ENCODE measurements at regions not wholly inside any gene's neighbourhood (a gene's known extent, or its start where the extent isn't known, plus 50 kb on each side); places are given as distances from the start of the nearest gene placed in this dataset.

GRCh38 chr2:145033438-145033837, 513.5 kb upstream of the ZEB2 start:
- no peak for TF ChIP-seq ZNF462 (CRISPR knock-in tag; IDR thresholded peaks at IDR 0.05)
- TF ChIP-seq, protein P1, sequence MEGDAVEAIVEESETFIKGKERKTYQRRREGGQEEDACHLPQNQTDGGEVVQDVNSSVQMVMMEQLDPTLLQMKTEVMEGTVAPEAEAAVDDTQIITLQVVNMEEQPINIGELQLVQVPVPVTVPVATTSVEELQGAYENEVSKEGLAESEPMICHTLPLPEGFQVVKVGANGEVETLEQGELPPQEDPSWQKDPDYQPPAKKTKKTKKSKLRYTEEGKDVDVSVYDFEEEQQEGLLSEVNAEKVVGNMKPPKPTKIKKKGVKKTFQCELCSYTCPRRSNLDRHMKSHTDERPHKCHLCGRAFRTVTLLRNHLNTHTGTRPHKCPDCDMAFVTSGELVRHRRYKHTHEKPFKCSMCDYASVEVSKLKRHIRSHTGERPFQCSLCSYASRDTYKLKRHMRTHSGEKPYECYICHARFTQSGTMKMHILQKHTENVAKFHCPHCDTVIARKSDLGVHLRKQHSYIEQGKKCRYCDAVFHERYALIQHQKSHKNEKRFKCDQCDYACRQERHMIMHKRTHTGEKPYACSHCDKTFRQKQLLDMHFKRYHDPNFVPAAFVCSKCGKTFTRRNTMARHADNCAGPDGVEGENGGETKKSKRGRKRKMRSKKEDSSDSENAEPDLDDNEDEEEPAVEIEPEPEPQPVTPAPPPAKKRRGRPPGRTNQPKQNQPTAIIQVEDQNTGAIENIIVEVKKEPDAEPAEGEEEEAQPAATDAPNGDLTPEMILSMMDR (conservative IDR thresholded peaks at IDR 0.05; ENCODE audit: low read depth in 2 of 2), result no peak
- no peak for TF ChIP-seq EZH2 (IDR thresholded peaks at IDR 0.05; ENCODE audit: low read depth, unreplicated experiment)
- TF ChIP-seq POLR2AphosphoS5 (IDR thresholded peaks at IDR 0.05; ENCODE audit: low read depth), result no peak
- TF ChIP-seq, protein P2, sequence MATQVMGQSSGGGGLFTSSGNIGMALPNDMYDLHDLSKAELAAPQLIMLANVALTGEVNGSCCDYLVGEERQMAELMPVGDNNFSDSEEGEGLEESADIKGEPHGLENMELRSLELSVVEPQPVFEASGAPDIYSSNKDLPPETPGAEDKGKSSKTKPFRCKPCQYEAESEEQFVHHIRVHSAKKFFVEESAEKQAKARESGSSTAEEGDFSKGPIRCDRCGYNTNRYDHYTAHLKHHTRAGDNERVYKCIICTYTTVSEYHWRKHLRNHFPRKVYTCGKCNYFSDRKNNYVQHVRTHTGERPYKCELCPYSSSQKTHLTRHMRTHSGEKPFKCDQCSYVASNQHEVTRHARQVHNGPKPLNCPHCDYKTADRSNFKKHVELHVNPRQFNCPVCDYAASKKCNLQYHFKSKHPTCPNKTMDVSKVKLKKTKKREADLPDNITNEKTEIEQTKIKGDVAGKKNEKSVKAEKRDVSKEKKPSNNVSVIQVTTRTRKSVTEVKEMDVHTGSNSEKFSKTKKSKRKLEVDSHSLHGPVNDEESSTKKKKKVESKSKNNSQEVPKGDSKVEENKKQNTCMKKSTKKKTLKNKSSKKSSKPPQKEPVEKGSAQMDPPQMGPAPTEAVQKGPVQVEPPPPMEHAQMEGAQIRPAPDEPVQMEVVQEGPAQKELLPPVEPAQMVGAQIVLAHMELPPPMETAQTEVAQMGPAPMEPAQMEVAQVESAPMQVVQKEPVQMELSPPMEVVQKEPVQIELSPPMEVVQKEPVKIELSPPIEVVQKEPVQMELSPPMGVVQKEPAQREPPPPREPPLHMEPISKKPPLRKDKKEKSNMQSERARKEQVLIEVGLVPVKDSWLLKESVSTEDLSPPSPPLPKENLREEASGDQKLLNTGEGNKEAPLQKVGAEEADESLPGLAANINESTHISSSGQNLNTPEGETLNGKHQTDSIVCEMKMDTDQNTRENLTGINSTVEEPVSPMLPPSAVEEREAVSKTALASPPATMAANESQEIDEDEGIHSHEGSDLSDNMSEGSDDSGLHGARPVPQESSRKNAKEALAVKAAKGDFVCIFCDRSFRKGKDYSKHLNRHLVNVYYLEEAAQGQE (IDR thresholded peaks at IDR 0.05; ENCODE audit: unreplicated experiment), result no peak
- no peak for TF ChIP-seq EZH2phosphoT487 (IDR thresholded peaks at IDR 0.05; ENCODE audit: unreplicated experiment)
- no peak for TF ChIP-seq CREB1 (CRISPR knock-in tag; IDR thresholded peaks at IDR 0.05; ENCODE audit: low read depth)
- no peak for TF ChIP-seq JUNB (IDR thresholded peaks at IDR 0.05; ENCODE audit: unreplicated experiment)
- no peak for TF ChIP-seq NANOG (IDR thresholded peaks at IDR 0.05; ENCODE audit: borderline replicate concordance)
- TF ChIP-seq ZNF114 (CRISPR knock-in tag; IDR thresholded peaks at IDR 0.05), result no peak

Measured in GM23338 (cell line).